ENCODE measurements at regions not wholly inside any gene's neighbourhood (a gene's known extent, or its start where the extent isn't known, plus 50 kb on each side); places are given as distances from the start of the nearest gene placed in this dataset.

DNA sequence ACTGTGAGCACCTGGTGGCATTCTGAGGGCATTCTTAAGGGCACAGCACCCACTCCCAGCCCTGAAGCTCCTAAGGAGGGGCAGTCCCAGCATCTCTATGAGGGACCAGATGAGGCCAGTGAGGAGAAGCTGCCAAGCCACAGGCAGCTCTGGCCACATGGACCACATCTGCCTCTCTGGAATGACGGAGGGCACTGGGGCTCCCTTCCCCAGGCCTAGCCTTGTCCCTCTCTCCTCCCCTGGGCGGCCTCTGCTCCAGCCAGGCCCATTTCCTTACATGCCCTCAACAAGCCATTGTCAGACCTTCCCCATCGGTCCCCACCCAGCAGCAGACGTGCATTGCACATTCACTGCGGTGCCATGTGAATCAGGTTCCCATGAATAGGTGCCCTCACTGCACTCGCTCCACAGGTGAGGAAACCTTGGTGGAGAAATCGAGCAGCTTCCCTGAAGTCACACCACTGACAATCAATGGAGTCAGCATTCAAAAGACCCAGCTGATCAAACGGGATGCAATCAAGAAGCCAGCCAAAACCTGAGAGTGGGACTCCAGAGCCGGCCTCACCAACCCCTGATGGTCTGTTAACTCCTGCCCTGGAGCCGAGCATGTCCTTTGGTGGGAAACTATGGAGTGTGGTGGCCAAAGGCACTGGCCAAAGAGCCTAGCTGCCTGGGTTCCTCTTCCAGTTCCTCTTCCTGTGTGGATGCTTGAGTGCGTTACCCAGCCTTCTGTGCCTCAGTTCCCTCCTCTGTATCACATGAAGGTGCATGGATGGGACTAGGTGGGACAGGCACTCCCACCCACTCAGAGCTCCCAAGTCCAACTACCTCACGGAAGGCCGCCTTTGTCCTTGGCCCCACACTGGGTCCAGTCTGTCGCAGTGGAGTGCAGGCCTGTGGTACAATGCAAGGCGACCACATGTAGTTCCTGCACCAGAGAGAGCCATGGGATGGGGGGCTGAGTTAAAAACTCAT lies 147.3 kb downstream of the ZFP36L2 start:
- no peaks in the 10 kb centered on the region for H3K27me3 Mint-ChIP-seq
- H3K4me3 Mint-ChIP-seq: no peak overlapping the region
- no peak overlapping the region for H3K27ac Mint-ChIP-seq
- H3K4me1 Mint-ChIP-seq: peaks cover 10 to 18% (median 16%) of the 10 kb centered on the region in 3 donors
- 87% methylated on average over 10 of the region's 15 CpGs for WGBS (ENCODE audit: insufficient coverage)
- H3K36me3 Mint-ChIP-seq: no peaks in the 10 kb centered on the region
- H3K9me3 ChIP-seq: no peaks in the 10 kb centered on the region
- no peak for ATAC-seq (replicated peaks in 1 of 4)
- no peaks in the 10 kb centered on the region for H3K27me3 ChIP-seq (replicated peaks in 1 of 2; ENCODE audit: control insufficient read depth in 2 of 2, extremely low read depth in 1 of 2, insufficient read depth in 2 of 2, low read length in 1 of 2)
- ChIA-PET POLR2A (no interaction called here), CTCF (no interaction called here)
- H3K27ac ChIP-seq (ENCODE audit: low read length): no peak overlapping the region
- H3K4me3 ChIP-seq (ENCODE audit: control insufficient read depth in 1 of 2, extremely low read depth in 1 of 2, low read length in 1 of 2): no peak overlapping the region
- no peak for DNase-seq
- peaks cover 0 to 6% of the 10 kb centered on the region in 2 experiments for H3K4me1 ChIP-seq (ENCODE audit: control insufficient read depth in 1 of 2, extremely low read depth in 1 of 2, insufficient read depth in 2 of 2, low read length in 2 of 2)
- H3K36me3 ChIP-seq (ENCODE audit: control insufficient read depth in 2 of 2, extremely low read depth in 1 of 2, insufficient read depth in 1 of 2, low read length in 1 of 2): peaks cover 0 to 2% of the 10 kb centered on the region in 2 donors
- H3K9me3 Mint-ChIP-seq: no peaks in the 10 kb centered on the region

DNA sequence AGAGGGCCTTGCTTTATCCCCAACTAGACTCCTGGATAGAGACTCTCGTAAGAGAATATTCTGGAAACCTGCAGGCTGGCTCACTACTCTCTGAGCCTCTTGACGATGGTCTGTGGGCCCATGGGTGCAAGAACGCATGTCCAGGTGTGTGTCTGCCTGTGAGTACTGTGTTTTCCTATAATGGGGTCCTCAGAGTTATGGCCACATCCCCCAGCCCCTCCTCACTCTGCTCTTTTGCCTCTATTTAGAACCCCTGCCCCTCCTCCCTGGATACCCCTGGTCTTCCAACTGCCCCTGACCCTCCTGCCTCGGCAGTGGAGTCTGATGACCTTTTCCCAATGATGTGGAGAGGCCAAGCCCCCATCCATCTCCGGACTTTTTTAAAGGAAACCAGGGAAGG lies 148.1 kb downstream of the ZFP36L2 start:
- no peak overlapping the region for H3K27ac Mint-ChIP-seq

GRCh38 chr2:43077876-43078275 lies 148.5 kb downstream of the ZFP36L2 start:
- Mint-ChIP-seq H3K27ac (no peak overlapping the region), H3K4me3 (no peak overlapping the region), H3K9me3 (no peaks in the 10 kb centered on the region), H3K4me1 (peaks cover 10 to 18% (median 13%) of the 10 kb centered on the region in 3 donors), H3K36me3 (no peaks in the 10 kb centered on the region), H3K27me3 (no peaks in the 10 kb centered on the region)
- Histone ChIP-seq H3K4me3 (ENCODE audit: control insufficient read depth in 1 of 2, extremely low read depth in 1 of 2, low read length in 1 of 2) (no peak overlapping the region), H3K27ac (ENCODE audit: low read length) (no peak overlapping the region), H3K4me1 (ENCODE audit: control insufficient read depth in 1 of 2, extremely low read depth in 1 of 2, insufficient read depth in 2 of 2, low read length in 2 of 2) (peaks cover 0 to 5% of the 10 kb centered on the region in 2 experiments), H3K27me3 (replicated peaks in 1 of 2; ENCODE audit: control insufficient read depth in 2 of 2, extremely low read depth in 1 of 2, insufficient read depth in 2 of 2, low read length in 1 of 2) (no peaks in the 10 kb centered on the region), H3K9me3 (no peaks in the 10 kb centered on the region), H3K36me3 (ENCODE audit: control insufficient read depth in 2 of 2, extremely low read depth in 1 of 2, insufficient read depth in 1 of 2, low read length in 1 of 2) (peaks cover 0 to 2% of the 10 kb centered on the region in 2 donors)
- ChIA-PET CTCF (no interaction called here), POLR2A (no interaction called here)
- WGBS (ENCODE audit: insufficient coverage): 60% methylated on average over 1 of the region's 1 CpG
- ATAC-seq (replicated peaks in 1 of 4) (no peak), DNase-seq (no peak)

More for the DNA sequence above, 148.1 kb downstream of the ZFP36L2 start:
- DNase-seq: no peak
- 83% methylated on average over 1 of the region's 5 CpGs for WGBS (ENCODE audit: insufficient coverage)
- Histone ChIP-seq H3K9me3 (no peaks in the 10 kb centered on the region), H3K36me3 (ENCODE audit: control insufficient read depth in 2 of 2, extremely low read depth in 1 of 2, insufficient read depth in 1 of 2, low read length in 1 of 2) (peaks cover 0 to 2% of the 10 kb centered on the region in 2 donors), H3K27me3 (replicated peaks in 1 of 2; ENCODE audit: control insufficient read depth in 2 of 2, extremely low read depth in 1 of 2, insufficient read depth in 2 of 2, low read length in 1 of 2) (no peaks in the 10 kb centered on the region), H3K27ac (ENCODE audit: low read length) (no peak overlapping the region), H3K4me3 (ENCODE audit: control insufficient read depth in 1 of 2, extremely low read depth in 1 of 2, low read length in 1 of 2) (no peak overlapping the region), H3K4me1 (ENCODE audit: control insufficient read depth in 1 of 2, extremely low read depth in 1 of 2, insufficient read depth in 2 of 2, low read length in 2 of 2) (peaks cover 0 to 5% of the 10 kb centered on the region in 2 experiments)
- Mint-ChIP-seq H3K36me3 (no peaks in the 10 kb centered on the region), H3K27me3 (no peaks in the 10 kb centered on the region), H3K4me3 (no peak overlapping the region), H3K9me3 (no peaks in the 10 kb centered on the region), H3K4me1 (peaks cover 10 to 18% (median 14%) of the 10 kb centered on the region in 3 donors)
- ATAC-seq (replicated peaks in 1 of 4): no peak
- CTCF ChIA-PET: no interaction called here
- POLR2A ChIA-PET: no interaction called here

DNA sequence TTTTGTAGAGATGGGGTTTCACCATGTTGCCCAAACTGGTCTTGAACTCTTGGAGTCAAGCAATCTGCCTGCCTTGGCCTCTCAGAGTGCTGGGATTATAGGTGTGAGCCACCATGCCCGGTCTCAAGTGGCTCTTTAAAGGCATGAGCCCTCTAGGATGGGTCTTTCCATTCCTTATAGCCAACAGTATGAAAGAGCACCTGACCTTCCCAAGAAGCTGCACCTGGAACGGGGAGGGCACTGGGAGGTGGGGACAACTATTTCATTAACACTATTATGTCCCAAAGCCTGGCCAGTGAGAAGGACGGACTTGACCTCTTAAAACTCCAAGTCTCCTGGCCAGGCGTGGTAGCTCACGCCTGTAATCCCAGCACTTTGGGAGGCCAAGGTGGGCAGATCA lies 149.7 kb downstream of the ZFP36L2 start:
- H3K27me3 Mint-ChIP-seq: no peaks in the 10 kb centered on the region
- Histone ChIP-seq H3K4me1 (ENCODE audit: control insufficient read depth in 1 of 2, extremely low read depth in 1 of 2, insufficient read depth in 2 of 2, low read length in 2 of 2) (peaks cover 0 to 5% of the 10 kb centered on the region in 2 experiments), H3K27ac (ENCODE audit: low read length) (no peak overlapping the region), H3K9me3 (no peaks in the 10 kb centered on the region), H3K36me3 (ENCODE audit: control insufficient read depth in 2 of 2, extremely low read depth in 1 of 2, insufficient read depth in 1 of 2, low read length in 1 of 2) (no peaks in the 10 kb centered on the region), H3K27me3 (replicated peaks in 1 of 2; ENCODE audit: control insufficient read depth in 2 of 2, extremely low read depth in 1 of 2, insufficient read depth in 2 of 2, low read length in 1 of 2) (no peaks in the 10 kb centered on the region), H3K4me3 (ENCODE audit: control insufficient read depth in 1 of 2, extremely low read depth in 1 of 2, low read length in 1 of 2) (no peak overlapping the region)
- CTCF ChIA-PET: interaction anchor here in 1 of 2 donors (0.5 kb wide), 1 partner anchor 150 kb away, joined by 4 read pairs; the partner anchor contains the start of gene ZFP36L2
- H3K27ac Mint-ChIP-seq: no peak overlapping the region
- DNase-seq (no peak), ATAC-seq (replicated peaks in 1 of 4) (no peak)
- H3K4me3 Mint-ChIP-seq: no peak overlapping the region
- no peaks in the 10 kb centered on the region for H3K36me3 Mint-ChIP-seq
- 100% methylated on average over 2 of the region's 5 CpGs for WGBS (ENCODE audit: insufficient coverage)
- peaks cover 10 to 18% (median 10%) of the 10 kb centered on the region in 3 donors for H3K4me1 Mint-ChIP-seq
- no peaks in the 10 kb centered on the region for H3K9me3 Mint-ChIP-seq
- POLR2A ChIA-PET: no interaction called here

- Mint-ChIP-seq H3K9me3 (no peaks in the 10 kb centered on the region), H3K27ac (no peak overlapping the region), H3K27me3 (no peaks in the 10 kb centered on the region), H3K36me3 (no peaks in the 10 kb centered on the region), H3K4me3 (no peak overlapping the region), H3K4me1 (peaks cover 8 to 18% (median 9%) of the 10 kb centered on the region in 3 donors)
- Histone ChIP-seq H3K36me3 (ENCODE audit: control insufficient read depth in 2 of 2, extremely low read depth in 1 of 2, insufficient read depth in 1 of 2, low read length in 1 of 2) (no peaks in the 10 kb centered on the region), H3K9me3 (no peaks in the 10 kb centered on the region), H3K4me1 (ENCODE audit: control insufficient read depth in 1 of 2, extremely low read depth in 1 of 2, insufficient read depth in 2 of 2, low read length in 2 of 2) (peaks cover 0 to 5% of the 10 kb centered on the region in 2 experiments), H3K27ac (ENCODE audit: low read length) (no peak overlapping the region), H3K4me3 (ENCODE audit: control insufficient read depth in 1 of 2, extremely low read depth in 1 of 2, low read length in 1 of 2) (no peak overlapping the region), H3K27me3 (replicated peaks in 1 of 2; ENCODE audit: control insufficient read depth in 2 of 2, extremely low read depth in 1 of 2, insufficient read depth in 2 of 2, low read length in 1 of 2) (no peaks in the 10 kb centered on the region)
- WGBS (ENCODE audit: insufficient coverage): 100% methylated on average over 3 of the region's 3 CpGs
- DNase-seq (no peak), ATAC-seq (replicated peaks in 1 of 4) (no peak)
- ChIA-PET POLR2A (interaction anchor here in 1 of 2 donors (0.5 kb wide), 1 partner anchor 319 kb away, joined by 3 read pairs; no protein-coding TSS in a partner anchor), CTCF (no interaction called here)
Measured at GRCh38 chr2:43075811-43076585, 150.4 kb downstream of the ZFP36L2 start.

DNA sequence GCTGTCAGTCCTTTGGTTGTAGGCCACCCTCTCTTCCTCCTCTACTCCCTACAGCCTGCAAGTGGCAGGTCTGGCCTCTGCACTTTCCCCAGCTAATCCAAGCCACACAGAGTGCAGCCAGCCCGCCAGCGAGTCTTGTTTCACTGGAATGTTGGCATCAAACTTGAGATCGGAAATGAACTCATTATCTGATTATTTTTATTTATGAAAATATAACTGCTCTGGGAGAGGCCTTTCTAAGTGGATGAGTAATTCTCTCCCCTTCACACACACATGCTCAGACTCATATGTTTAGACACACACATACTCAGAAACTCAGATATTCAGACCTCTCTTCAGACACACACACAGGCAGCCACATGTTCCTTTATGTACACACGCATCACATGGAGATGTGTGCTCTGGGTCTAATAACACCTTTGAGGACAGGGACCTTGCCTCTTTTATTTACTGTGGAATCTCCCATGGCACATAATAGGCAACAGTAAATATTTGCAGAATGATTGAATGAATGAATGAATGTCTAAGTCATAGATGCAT lies 151.3 kb downstream of the ZFP36L2 start:
- peaks cover 0 to 4% of the 10 kb centered on the region in 2 donors for H3K36me3 ChIP-seq (ENCODE audit: control insufficient read depth in 2 of 2, extremely low read depth in 1 of 2, insufficient read depth in 1 of 2, low read length in 1 of 2)
- CTCF ChIA-PET: no interaction called here
- peaks cover 4 to 13% (median 5%) of the 10 kb centered on the region in 3 donors for H3K4me1 Mint-ChIP-seq
- no peak overlapping the region for H3K4me3 ChIP-seq (ENCODE audit: control insufficient read depth in 1 of 2, extremely low read depth in 1 of 2, low read length in 1 of 2)
- no peaks in the 10 kb centered on the region for H3K9me3 Mint-ChIP-seq
- H3K36me3 Mint-ChIP-seq: no peaks in the 10 kb centered on the region
- no peak overlapping the region for H3K27ac Mint-ChIP-seq
- no peak overlapping the region for H3K4me3 Mint-ChIP-seq
- no peak for DNase-seq
- WGBS (ENCODE audit: insufficient coverage): no CpG with 5 or more reads among the region's 4 CpGs
- POLR2A ChIA-PET: no interaction called here
- H3K4me1 ChIP-seq (ENCODE audit: control insufficient read depth in 1 of 2, extremely low read depth in 1 of 2, insufficient read depth in 2 of 2, low read length in 2 of 2): no peaks in the 10 kb centered on the region
- H3K27me3 Mint-ChIP-seq: no peaks in the 10 kb centered on the region
- H3K9me3 ChIP-seq: no peaks in the 10 kb centered on the region
- no peak overlapping the region for H3K27ac ChIP-seq (ENCODE audit: low read length)
- no peaks in the 10 kb centered on the region for H3K27me3 ChIP-seq (replicated peaks in 1 of 2; ENCODE audit: control insufficient read depth in 2 of 2, extremely low read depth in 1 of 2, insufficient read depth in 2 of 2, low read length in 1 of 2)
- ATAC-seq (replicated peaks in 1 of 4): no peak

Data from T-cell (primary cell).